HG03439 (cell line): ENCODE measurements at regions not wholly inside any gene's neighbourhood (a gene's known extent, or its start where the extent isn't known, plus 50 kb on each side); places are given as distances from the start of the nearest gene placed in this dataset.
"Not testable (repeated sequence)": the region's sequence is repeated elsewhere in the genome, so short reads cannot be mapped to it uniquely, and the experiment has no call there.

Source experiments
- ATAC-seq: cut with Tn5 transposase; IDR thresholded peaks from one replicate; pipeline ENCODE4 v1.9.1; 2021; ENCODE audit warnings: mild to moderate bottlenecking, moderate library complexity; ENCODE audit not compliant: unreplicated experiment

GRCh38 chr1:104636581-104636980, 886.9 kb downstream of the AMY1C start:
- ATAC-seq: no peak

- no peak for ATAC-seq
Measured at GRCh38 chr1:104646233-104646632, 896.5 kb downstream of the AMY1C start.

- ATAC-seq: no peak
Measured at GRCh38 chr1:104648269-104648691, 898.6 kb downstream of the AMY1C start.

- ATAC-seq: not testable (repeated sequence)
Measured at GRCh38 chr1:104664374-104664773, 914.7 kb downstream of the AMY1C start.

GRCh38 chr1:104665300-104665699, 915.6 kb downstream of the AMY1C start:
- ATAC-seq: no peak

- no peak for ATAC-seq
Measured at GRCh38 chr1:104671684-104672353, 922.1 kb downstream of the AMY1C start.

- ATAC-seq: no peak
Measured at GRCh38 chr1:104699433-104699832, 949.7 kb downstream of the AMY1C start.

- no peak for ATAC-seq
Measured at GRCh38 chr1:104702731-104703130, 953.0 kb downstream of the AMY1C start.

GRCh38 chr1:104706631-104707147, 957.0 kb downstream of the AMY1C start:
- no peak for ATAC-seq

GRCh38 chr1:104718752-104719151, 969.1 kb downstream of the AMY1C start:
- no peak for ATAC-seq

- ATAC-seq: no peak
Measured at GRCh38 chr1:104720741-104721140, 971.0 kb downstream of the AMY1C start.

- ATAC-seq: no peak
Measured at GRCh38 chr1:104726917-104727316, 977.2 kb downstream of the AMY1C start.

- no peak for ATAC-seq
Measured at GRCh38 chr1:104733866-104734265, 984.2 kb downstream of the AMY1C start.

- no peak for ATAC-seq
Measured at GRCh38 chr1:104745875-104746274, 996.2 kb downstream of the AMY1C start.

GRCh38 chr1:104746994-104747393, 997.3 kb downstream of the AMY1C start:
- ATAC-seq: no peak

- peak; percentile 95 for ATAC-seq
Measured at GRCh38 chr1:104760017-104760416, 1010.3 kb downstream of the AMY1C start.

GRCh38 chr1:104761961-104762570, 1012.4 kb downstream of the AMY1C start:
- no peak for ATAC-seq

GRCh38 chr1:104765085-104765484, 1015.4 kb downstream of the AMY1C start:
- peak; percentile 79 for ATAC-seq

GRCh38 chr1:104768466-104768865, 1018.8 kb downstream of the AMY1C start:
- ATAC-seq: peak; percentile 49

GRCh38 chr1:104780470-104781078, 1030.9 kb downstream of the AMY1C start:
- peak; percentile 77 for ATAC-seq

GRCh38 chr1:104785575-104786187, 1036.0 kb downstream of the AMY1C start:
- ATAC-seq: no peak
